Activated CD8-positive, alpha-beta memory T cell treated with anti-CD3 and anti-CD28 coated beads, Interleukin-2, amount 50 U/mL, for 48 hours (primary cell): ENCODE measurements at regions not wholly inside any gene's neighbourhood (a gene's known extent, or its start where the extent isn't known, plus 50 kb on each side); places are given as distances from the start of the nearest gene placed in this dataset.

ENCODE experiments used
- DNase-seq: peaks from one replicate; pipeline ENCODE4 v3.0.0-alpha.2; 2020

DNA sequence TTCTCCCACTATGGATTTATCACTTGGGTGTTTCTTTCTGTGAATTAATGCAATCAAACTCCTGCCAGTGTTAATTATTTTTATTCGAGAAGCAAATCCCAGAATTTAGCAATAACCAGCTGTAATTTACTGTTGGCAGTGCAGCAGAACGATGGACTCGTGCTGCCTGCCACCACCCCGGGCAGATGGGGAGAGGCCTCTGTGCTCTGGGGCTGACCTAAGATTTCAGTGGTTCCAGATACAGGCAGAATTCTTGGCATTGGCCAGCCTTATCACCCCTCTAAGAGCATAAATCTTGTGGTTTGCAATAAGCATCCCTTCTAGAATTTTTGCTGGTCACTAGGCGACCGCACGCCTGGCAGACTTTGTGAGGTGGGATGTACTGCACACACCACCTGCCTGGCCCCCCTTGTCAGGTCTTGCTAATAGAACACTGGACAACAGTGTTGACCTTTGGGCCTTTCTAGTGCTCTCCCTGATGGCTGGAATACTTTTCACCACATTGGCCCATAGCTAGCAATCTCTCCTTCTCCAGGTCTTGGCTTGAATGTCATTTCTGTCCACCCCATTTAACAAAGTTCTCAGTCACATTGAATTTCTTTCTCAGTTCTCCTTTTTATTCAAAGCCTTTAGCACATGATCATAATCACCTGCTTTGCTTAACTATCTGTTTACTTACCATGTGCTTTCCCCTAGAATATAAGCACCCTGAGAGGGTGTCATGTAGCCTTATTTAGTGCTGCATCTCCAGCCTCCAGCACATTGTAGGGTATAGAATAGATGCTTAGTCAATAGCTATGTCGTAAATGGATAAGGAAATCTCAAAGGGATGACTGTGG lies 122.1 kb upstream of the DYNLRB2 start:
- no peak for DNase-seq

DNA sequence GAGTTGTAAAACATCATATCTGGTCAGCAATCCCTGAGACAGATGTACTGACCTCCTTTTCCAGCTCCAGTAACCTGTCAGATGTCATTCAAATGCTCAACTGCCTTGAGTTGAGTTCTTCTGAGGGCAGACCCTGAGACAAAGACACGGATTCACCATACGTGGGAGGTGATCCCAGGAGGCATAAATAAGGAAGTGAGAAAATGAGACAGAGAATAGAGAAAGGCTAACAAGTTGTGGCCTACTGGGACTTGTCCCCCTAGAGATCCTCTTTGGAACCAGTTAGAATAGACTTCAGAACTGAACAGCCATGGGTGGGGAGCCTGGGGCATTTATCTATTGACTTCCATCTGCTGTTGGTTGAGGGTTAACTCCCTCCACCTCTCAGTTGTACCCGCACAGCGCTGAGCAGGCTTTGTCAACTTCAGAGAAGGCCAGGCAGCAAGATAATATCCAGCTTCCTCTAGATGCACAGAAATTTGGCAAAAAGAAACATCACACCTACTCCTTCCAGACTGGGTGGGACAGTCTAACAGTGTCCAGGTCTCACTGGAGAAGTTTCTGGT lies 123.0 kb upstream of the DYNLRB2 start:
- DNase-seq: no peak

GRCh38 chr16:80408014-80408413 lies 132.8 kb upstream of the DYNLRB2 start:
- DNase-seq: no peak

GRCh38 chr16:80407265-80407987 lies 133.4 kb upstream of the DYNLRB2 start:
- DNase-seq: no peak

DNA sequence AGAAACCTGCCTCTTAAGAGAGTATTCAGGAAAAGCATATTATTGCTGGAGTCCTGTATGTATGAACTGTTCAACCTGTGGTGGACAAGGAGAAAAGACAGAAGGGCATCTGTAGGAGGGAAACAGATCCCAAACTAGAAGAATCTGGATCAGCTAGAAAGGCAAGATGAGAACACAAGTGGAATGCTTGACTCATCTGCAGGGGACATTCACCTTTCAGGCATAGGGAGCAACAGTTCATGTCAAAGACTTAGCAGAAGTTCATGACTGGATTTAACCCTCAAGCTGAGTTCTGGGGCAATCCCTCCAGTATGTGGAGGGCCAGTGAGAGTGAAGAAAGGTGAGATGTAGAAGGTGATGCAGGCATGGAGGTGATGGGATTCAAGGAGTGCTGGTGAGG lies 135.9 kb upstream of the DYNLRB2 start:
- DNase-seq: no peak

- no peak for DNase-seq
These were observed 136.9 kb upstream of the DYNLRB2 start for GRCh38 chr16:80403894-80404293.

DNA sequence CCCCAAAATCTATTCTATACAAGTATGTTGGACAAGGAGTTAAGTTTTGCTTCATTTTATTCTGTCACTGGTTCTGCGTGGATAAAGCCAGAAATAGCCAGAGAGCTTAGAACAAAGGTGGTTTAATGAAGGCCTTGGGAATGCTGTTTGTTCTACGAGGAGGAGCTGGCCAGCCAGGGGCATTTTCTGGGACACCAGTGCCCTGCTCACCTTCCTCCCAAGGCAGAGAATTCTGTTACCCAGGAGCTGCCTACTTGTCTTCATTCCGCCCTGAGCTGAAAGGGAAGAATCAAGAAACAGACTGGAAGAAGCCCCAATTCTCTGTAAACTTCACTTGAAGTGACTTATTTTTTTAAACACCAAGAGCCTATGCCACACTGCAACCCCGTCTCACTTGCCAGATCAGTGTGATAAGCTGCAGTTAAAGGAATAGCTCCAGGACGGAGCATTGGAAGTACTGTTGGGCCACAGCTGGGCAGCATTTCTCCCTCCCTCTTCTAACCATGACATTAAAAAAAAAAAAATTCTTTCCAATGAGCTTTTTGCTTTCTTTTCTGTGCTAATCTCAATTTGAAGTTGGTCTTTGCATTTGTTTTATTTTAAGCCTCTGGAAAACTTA lies 149.8 kb upstream of the DYNLRB2 start:
- no peak for DNase-seq

GRCh38 chr16:80390046-80390445 lies 150.7 kb upstream of the DYNLRB2 start:
- DNase-seq: no peak

- DNase-seq: no peak
These were observed 151.5 kb upstream of the DYNLRB2 start for GRCh38 chr16:80389338-80389737.

DNA sequence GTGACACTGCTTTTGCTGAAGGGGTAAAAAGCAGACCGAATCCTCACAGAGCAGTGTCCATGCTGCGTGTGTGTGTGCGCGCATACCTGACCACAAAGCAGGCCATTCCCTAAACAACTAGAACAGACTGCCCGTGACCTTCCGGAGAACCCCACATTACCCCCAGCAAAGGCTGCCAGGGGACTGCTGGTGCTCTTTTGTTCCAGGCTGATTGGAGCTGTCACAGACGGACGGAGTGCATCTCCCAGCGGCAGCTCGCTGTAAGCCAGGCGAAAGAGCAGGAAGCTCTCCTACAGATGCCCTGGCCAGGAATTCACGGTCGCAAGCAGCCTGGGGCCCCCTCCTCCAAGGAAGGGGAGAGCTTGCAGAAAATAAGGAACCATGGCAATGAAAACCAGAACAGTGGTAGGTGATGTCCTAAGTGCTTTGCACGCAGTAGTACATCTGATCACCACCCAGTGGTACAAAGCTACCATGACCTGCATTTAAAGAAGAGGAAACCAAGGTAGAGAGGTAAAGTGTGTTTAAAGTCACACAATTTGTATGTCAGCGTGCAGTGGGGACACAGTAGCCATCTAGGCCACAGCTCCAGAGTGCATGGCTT lies 153.4 kb upstream of the DYNLRB2 start:
- DNase-seq: no peak

GRCh38 chr16:80384862-80385261 lies 155.9 kb upstream of the DYNLRB2 start:
- no peak for DNase-seq

- no peak for DNase-seq
These were observed 160.3 kb upstream of the DYNLRB2 start for GRCh38 chr16:80380514-80380913.

- DNase-seq: no peak
These were observed 163.5 kb upstream of the DYNLRB2 start for GRCh38 chr16:80377096-80377956.

DNA sequence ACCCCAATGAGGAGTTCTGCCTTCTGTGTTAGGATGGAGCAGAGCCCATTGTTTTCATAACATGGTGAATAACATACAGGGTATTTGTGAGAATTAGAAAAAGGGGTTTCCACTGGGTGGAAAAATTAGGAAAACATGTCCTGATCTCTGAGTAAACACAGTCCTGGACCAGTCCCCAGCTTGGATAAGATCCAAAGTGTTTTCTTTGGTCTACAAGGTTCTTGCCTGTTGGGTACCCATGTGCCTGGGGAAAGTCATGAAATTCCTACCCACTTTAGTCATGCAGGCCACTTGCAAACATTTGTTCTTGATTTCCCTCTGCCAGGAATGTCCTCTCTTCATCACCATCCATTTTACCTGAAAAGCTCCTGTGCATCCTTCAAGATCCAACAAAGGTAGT lies 164.8 kb upstream of the DYNLRB2 start:
- DNase-seq: no peak

GRCh38 chr16:80375513-80375912 lies 165.3 kb upstream of the DYNLRB2 start:
- no peak for DNase-seq

- no peak for DNase-seq
These were observed 168.5 kb upstream of the DYNLRB2 start for GRCh38 chr16:80372341-80372740.

DNA sequence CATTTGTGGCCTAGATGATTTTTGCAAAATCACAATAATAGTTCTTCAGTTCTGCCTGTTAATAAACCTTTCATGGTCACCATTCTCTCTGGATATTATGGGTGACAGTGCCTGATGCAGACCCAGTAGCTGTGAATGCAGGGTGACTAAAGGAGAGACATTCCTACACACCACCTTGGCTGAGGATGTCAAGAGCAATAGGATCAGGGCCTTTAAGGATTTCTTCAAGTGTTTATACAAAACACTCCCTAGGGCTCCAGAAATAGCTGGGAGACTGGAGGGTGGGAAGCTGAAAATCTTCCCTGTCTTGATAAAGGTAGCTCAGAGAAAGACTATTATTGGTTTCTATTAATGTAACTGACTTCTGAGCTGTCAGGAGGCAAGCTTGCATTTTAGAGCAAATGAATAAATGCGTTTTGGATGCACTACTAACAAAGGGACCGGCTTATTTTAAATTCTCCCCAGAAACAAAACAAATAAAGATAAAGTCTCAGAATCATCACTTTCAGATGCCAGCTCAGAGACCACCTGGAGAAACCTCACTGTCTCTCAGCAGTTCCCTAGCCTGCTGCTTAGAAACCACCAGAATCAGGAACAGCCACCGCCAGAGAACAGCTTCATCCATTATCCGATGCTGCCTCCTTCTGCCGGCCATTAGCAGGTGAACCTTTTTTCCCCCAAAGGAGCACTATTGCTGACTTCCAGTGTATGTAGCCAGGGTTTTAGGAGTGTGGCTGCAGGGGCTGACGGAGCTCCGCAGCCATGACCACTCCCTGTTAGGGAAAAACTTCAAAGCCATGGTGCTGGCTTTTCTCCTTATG lies 171.4 kb upstream of the DYNLRB2 start:
- no peak for DNase-seq

DNA sequence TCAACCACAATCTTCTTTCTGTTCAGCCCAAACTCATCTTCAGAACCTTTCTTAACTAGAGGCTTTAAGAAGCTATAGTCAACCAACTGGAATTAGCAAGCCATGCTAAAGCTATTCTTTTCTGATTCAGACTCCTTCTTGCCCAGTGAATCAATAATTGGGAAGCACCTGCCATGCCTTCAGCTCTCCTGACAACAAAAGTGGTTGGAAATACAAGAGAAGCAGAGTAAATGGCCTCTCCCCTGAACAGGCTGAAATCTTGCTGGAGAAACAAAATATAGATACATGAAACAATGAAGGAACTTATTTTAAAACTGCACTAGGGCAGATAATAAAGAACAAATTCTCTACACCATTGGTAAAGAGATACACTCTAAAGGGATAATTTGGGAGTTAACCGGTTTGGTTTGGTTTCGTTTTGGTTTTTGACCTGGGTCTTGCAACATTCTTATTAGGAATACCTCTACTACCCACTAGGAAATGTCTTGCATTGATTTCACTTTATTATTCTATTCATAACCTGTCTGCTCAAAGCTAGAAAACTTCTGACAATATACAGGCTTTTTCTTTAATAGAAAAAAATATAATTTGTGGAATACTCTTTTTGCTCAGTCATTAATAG lies 173.6 kb upstream of the DYNLRB2 start:
- no peak for DNase-seq

DNA sequence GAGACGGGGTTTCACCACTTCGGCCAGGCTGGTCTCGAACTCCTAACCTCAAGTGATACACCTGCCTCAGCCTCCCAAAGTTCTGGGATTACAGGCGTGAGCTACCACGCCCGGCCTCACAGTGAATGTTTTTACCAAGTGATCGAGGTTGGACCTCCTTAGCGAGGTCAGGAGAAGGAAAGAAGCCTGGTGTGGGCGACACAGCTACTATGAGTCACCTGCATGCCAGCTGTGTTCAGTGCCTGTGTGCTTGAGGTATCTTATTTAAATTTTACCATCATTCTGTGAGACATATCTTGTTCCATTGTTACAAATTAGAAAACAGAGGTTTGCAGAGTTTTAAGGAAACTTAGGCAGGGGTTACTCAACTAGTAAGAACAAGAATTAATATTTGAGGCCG lies 174.8 kb upstream of the DYNLRB2 start:
- DNase-seq: no peak

DNA sequence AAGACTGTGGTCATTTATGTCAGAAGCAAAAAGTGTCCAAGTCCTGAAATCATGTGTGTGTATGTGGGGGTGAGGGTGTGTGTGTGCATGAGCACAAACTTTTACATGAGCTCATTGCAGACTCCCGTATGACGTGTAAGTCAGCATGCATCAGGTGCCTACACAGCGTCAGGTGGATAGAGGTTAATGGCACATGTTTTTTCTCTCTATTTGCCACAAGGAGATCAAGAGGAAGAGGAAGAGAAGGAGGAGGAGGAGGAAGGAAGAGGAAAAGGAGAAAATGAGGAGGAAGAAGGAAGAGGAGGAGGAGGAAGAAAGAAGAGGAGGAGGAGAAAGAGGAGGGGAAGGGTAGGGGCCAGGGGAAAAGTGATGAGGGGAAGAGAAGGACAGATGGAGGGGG lies 178.0 kb upstream of the DYNLRB2 start:
- DNase-seq: no peak

GRCh38 chr16:80356365-80356764 lies 184.4 kb upstream of the DYNLRB2 start:
- no peak for DNase-seq
